ENCODE measurements at regions not wholly inside any gene's neighbourhood (a gene's known extent, or its start where the extent isn't known, plus 50 kb on each side); places are given as distances from the start of the nearest gene placed in this dataset.

DNA sequence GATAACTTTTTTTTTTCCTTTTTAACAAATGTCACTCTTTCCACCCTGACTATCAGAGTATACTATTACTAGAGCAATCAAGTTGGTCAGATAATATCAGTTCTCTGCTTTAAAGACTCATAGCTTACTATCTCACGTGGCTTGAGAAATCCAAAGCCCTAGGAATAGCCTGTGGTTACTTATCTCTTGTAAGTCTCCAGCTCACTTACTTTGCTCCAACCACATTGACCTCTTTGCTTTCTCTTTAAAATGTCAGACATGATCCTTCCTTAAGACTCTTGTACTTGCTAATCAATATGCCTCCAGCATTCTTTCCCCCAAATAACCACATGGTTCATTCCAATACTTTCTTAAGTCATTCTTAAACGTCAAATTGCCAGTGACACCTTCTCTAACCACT is 1292.2 kb downstream of the REEP3 start:
- TF ChIP-seq TAF1 (IDR thresholded peaks at IDR 0.05; ENCODE audit: borderline replicate concordance, low read depth, low read length) (no peak), POLR2AphosphoS5 (IDR thresholded peaks at IDR 0.05; ENCODE audit: low read depth, low read length) (no peak)

All from GM12892 (cell line).